AG09319 (cell line): ENCODE measurements at regions not wholly inside any gene's neighbourhood (a gene's known extent, or its start where the extent isn't known, plus 50 kb on each side); places are given as distances from the start of the nearest gene placed in this dataset.

Experiments used
- DNase-seq: peaks from one replicate; pipeline ENCODE4 v3.0.0-alpha.2; 2010; ENCODE audit warnings: low read depth; ENCODE audit errors: extremely low read depth
- CTCF ChIP-seq: IDR thresholded peaks from 2 replicates; pipeline ENCODE4 v1.5.1; 2011; ENCODE audit warnings: low read depth, mild to moderate bottlenecking, inconsistent platforms, low read length, moderate library complexity

GRCh38 chr3:127132876-127133275 is 60.1 kb upstream of the PRR23E start:
- no peak for DNase-seq

GRCh38 chr3:127133971-127134370 is 59.0 kb upstream of the PRR23E start:
- no peak for DNase-seq
- TF ChIP-seq CTCF, result no peak

More at GRCh38 chr3:127132876-127133275, 60.1 kb upstream of the PRR23E start:
- TF ChIP-seq CTCF, result no peak

- no peak for TF ChIP-seq CTCF
- DNase-seq, result no peak
These were observed 58.5 kb upstream of the PRR23E start for GRCh38 chr3:127134466-127134865.

- DNase-seq, result no peak
- no peak for TF ChIP-seq CTCF
These were observed 58.1 kb upstream of the PRR23E start for GRCh38 chr3:127134887-127135240.

GRCh38 chr3:127135241-127136023 is 57.5 kb upstream of the PRR23E start:
- no peak for TF ChIP-seq CTCF
- no peak for DNase-seq

GRCh38 chr3:127136024-127136600 is 56.8 kb upstream of the PRR23E start:
- no peak for TF ChIP-seq CTCF
- no peak for DNase-seq

GRCh38 chr3:127136706-127137105 is 56.2 kb upstream of the PRR23E start:
- no peak for TF ChIP-seq CTCF
- DNase-seq, result no peak
